HG02885 (cell line): ENCODE measurements at regions not wholly inside any gene's neighbourhood (a gene's known extent, or its start where the extent isn't known, plus 50 kb on each side); places are given as distances from the start of the nearest gene placed in this dataset.

ENCODE experiments used
- ATAC-seq: cut with Tn5 transposase; IDR thresholded peaks from one replicate; pipeline ENCODE4 v1.9.1; 2021; ENCODE audit warnings: mild to moderate bottlenecking; ENCODE audit not compliant: unreplicated experiment, poor library complexity

GRCh38 chr22:34122042-34122441 lies 201.8 kb upstream of the LARGE1 start:
- no peak for ATAC-seq

DNA sequence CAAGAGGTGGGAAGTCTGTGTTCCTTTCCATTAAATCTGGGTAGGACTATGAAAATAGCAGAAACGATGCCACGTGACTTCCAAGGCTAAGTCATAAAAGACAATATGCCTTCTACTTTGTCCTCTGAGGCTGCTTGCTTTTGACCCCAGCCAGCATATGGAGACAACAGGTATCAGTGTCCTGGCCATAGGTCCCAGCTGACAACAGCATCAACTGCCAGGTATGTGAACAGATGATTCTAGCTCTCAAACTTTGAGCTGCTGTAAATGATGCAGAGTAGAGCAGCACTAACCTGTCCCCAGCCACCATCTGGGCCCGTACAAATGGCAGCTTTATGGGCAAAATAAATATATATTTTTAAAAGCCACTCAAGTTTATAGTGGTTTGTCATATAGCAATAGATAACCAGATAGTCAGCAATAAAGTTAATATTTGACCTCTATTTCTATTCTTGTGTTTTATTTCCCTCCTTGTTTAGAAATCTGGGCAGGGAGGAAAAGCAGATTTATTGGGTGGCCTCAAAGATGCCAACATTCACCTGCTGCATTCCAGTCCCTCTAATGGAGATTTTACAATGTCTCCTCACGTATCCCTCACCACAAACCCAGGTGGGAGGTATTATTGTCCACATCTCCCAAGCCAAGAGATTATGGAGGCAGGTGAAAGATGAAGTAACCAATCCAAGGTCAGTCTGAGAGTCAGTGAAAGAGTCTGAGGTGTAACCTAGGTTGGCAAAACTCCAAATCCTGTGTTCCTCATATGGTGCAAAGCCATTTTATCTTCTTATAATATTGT lies 209.6 kb upstream of the LARGE1 start:
- ATAC-seq, result no peak

DNA sequence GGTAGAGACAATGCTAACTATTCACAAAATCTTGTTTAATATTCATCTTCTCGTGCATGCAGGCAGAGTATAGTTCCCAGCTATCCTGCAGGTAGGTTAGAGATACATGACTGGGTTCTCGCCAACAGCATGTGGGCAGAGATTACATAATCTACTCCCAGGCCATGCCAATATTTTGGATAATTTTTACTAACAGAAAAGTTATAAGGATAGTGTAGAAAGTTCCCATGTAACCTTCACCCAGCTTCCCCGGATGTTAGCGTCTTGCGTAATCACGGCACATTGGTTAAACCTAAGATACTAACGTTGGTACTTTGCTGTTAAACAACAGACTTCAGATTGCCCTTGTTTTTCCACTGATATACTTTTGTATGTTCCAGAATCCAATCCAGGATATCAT lies 215.5 kb upstream of the LARGE1 start:
- ATAC-seq, result no peak

- no peak for ATAC-seq
These were observed 229.7 kb upstream of the LARGE1 start for GRCh38 chr22:34150023-34150422.

DNA sequence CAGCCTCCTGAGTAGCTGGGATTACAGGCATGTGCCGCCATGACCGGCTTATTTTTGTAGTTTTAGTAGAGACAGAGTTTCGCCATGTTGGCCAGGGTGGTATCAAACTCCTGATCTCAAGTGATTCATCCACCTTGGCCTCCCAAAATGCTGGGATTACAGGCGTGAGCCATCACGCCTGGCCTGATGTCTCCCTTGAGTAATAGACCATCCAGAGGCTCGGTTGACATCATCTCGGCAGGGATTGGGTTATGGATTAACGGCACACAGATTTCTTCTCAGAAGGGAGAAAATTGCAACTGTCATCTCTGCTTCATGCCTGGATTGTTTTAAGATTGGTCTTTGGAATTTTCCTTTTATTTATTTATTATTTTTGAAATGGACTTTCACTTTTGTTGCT lies 239.2 kb upstream of the LARGE1 start:
- no peak for ATAC-seq

DNA sequence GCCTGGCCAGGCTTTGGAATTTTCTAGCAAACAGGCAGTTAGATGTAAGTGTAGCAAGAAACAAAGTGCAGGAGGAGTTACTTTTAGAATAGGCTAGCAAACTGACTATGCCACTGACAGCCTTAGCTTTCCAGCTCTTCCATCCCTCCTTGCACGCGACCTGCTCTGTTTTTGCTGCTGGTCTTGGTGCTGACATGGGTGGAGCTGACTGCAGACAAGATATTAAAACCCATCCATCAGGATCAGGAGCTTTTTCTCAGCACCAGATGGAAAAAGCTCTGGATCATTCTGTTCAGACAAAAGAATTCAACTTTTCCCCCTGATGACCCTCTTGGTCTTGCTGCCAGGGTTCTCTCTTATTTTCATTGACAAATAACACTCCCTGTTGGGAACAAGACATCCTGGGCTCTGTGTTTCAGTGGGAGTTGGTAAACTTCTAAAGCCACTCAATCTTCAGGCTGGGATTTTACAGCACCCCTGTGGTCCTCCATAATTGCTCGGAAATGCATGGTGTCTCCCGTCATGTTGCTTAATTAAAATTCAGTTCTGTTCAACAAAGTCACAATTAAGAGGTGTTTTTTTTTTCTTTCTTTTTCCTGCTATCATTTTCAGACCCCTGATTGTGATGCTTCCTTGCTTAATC lies 240.0 kb upstream of the LARGE1 start:
- no peak for ATAC-seq

DNA sequence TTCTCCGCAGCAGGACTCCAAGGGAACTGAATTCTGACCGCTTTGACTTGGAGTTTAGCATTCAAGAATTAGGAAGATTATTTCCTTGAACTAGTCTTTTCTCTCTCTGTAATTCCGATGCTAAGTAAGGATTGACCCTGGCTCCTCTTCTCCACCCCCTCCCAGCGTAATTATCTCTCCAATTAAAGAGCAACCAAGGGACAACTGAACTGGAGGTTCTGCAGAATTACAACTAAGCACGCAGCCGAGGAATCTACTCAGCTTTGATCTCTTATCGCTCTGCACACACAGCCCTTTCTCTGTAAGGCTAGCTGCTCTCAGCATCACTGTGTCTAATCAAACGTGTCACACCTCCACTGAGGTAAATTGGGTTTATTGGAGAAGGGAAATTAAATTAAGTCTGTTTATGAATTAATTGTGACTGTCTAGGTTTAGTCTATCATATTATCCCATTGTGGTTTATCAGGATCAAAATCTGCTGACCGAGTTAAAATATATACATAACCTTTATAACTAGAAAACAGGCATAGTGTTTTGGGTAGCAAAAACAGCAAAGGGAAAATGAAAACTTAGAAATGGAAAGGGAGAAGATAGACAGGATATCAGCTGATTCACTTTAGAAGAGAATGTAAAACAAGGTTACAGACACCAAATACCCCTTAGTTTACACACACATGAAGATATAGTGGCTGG lies 241.3 kb upstream of the LARGE1 start:
- no peak for ATAC-seq

DNA sequence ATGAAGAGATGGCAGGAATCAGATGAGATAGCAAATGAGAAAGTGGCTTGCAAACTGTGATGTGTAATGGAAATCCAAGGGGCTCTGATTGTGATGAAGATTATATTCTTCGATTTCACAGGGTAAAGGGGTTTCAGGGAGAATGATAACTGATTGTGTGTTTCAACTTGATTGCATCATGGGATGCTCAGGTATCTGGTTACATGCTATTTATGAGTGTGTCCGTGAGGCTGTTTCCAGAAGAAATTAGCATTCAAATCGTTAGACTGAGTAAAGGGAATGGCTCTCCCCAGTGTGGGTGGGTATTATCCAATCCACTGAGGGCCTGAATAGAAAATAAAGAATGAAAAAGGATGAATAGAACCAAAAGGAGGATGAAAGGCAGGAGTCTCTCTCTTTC lies 278.7 kb upstream of the LARGE1 start:
- ATAC-seq, result no peak

DNA sequence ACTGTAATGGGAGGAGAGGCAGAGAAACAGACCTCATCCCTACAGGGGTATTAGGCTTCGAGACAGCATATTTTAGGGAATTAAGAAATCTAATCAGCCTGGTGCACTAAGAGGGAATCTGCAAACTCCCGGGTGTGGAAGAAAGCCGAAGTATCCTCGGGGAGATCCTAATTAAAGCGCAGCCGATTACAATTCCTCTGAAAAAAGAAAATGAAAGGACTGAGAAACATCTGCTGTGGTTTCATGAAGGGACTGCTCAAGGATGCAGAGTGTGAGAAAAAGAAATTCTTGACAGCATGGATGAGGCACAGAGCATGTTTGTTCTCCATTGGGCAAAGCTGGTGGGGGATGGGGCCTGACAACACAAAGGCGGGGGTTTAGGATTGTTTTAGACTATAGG lies 290.0 kb upstream of the LARGE1 start:
- no peak for ATAC-seq

DNA sequence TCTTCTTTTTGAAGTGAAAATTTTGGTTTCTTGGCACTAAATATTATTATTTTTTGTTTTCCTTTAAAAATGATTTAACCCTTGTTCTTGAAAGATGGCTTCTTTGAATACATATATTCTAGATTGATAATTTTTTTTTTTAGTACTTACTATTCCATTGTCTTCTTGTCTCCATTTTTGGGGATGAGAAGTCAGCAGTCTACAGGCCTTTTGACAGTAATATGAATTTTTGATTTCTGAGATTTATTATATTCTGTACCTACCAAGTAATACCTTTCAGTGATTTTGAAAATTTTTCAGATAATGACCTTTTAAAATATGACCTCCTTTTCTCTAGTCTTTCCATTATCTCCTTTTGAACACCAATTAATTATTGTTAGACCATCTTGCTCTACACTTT lies 294.1 kb upstream of the LARGE1 start:
- no peak for ATAC-seq

DNA sequence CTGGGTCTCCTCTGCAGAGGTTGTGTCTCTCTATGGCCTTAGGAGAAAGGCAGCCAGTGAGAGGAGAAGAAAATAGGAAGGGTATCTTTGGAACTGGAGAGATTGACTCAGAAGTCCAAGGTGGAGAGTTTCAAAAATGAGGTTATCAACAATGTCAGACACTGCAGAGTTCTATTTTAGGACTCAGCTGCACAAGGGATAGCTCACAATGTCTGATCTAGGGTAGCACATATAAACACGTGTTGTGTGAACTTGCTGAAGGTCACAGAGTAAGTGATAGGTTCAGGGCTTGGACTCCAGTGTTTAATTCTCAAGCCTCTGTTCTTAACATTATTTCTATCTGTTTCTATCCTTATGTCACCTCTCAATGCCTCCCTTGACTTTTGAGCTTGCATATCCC lies 305.0 kb upstream of the LARGE1 start:
- no peak for ATAC-seq

GRCh38 chr22:34236527-34236926 lies 316.3 kb upstream of the LARGE1 start:
- no peak for ATAC-seq

DNA sequence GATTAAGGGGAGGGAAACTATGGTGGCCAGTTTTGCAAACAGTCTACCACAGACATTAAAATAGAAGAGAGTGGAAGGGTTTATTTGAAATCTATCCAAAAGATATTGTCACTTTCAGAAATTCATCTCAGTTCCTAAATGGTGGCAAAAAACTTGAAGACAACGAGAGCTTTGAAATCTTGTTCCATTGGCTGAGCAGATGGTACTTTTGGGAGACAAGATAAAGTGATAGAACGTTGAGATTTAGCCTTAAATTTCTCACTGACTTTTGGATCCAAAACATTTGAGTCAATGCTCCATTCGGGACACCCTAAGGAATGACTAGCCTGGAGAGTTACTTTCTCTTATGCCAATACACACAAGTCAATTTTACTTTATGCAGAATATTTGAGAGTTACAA lies 319.1 kb upstream of the LARGE1 start:
- ATAC-seq, result no peak

DNA sequence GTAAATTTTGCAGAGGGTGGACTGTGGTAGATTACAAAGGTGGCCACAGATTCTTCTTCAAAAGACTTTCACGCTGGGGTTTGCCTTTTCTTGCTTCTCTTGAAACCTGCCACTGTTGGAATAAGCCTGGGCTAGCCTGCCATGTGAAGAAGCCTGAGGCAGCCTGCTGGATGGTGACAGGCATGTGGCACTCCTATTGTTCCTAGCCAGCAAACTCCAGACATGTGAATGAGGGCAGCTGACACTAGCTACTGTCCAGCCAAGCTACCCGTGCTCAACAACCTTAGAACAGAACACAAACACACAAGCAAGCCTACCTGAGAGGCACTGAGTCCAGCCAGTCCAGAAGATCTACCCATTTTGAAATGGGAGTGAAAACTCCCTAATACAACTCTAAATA lies 322.7 kb upstream of the LARGE1 start:
- no peak for ATAC-seq

DNA sequence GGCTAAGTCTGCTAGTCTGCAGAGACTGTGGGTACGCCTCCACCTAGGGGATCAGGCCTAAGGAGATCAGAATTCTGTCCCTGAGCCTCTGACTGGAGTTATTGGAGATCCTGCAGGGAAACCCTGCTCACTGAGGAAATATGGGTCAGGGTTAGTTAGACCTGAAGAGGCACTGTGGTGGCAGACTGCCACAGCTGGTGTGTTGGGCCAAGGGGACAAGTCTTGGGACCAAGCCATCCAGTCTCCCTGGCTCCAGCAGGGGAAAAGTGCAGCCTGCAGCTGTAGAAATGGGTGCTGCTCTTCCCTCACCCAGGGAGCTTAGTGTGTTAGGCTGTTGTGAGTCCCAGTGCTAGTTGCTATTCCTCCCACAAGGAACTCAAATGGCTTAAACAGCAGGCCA lies 334.8 kb upstream of the LARGE1 start:
- ATAC-seq, result no peak

DNA sequence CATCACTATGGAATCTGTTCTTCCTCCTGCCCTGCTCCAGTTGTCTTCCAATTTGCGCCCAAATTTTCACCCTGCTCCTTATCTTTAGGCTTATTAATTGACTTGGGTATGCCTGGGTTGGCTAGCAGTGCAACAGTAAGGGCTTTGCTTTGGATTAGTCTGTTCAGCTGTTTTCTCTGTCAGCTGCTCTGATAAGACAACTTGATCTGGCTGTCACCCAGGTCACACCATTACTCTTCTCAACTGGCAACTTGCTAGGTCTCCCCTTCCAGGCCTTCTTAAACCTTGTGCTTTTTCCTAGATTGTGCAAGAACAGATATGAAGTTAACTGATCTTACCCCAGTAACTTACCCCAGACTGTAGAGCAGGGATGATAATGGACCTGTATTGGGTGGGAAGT lies 357.8 kb upstream of the LARGE1 start:
- ATAC-seq, result no peak

- no peak for ATAC-seq
These were observed 361.5 kb upstream of the LARGE1 start for GRCh38 chr22:34281738-34282137.

- no peak for ATAC-seq
These were observed 363.6 kb upstream of the LARGE1 start for GRCh38 chr22:34283844-34284243.

DNA sequence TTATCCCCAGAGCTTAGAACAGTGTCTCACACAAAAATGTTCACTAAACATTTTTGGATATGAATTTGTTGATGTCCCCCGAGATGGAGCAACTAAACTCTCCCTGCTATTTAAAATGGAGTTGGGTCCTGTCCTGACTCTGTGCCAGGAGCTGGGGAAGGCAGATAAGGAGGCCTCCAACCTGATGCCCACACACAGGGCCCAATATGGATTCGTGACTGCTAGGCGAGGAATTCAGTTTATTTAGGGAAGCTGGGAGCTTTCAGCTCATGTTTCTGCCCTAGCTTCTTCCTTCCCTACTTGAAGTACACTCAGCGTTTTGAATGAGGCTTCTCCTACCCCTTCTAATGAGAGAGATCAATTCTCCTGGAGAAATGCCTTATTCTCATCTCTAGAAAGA lies 373.0 kb upstream of the LARGE1 start:
- no peak for ATAC-seq

- no peak for ATAC-seq
These were observed 374.2 kb upstream of the LARGE1 start for GRCh38 chr22:34294476-34294875.

DNA sequence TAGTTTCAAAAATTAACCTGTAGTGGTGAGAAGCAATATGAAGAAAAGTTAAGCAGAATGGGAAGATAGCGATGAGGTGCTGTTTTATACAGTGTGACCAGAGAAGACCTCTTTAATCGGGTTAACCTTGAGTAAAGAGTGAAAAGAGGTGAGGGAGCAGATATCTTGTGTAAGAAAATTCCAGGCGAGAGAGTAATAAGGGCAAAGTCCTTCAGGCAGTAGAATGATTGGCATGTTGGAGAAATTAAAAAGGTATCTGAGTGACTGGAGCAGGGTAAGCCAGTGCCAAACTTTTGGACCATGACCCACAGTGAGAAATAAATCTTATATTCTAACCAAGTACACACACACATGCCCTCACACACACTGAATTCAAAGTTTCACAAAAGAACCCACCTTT lies 374.7 kb upstream of the LARGE1 start:
- no peak for ATAC-seq

- no peak for ATAC-seq
These were observed 376.2 kb upstream of the LARGE1 start for GRCh38 chr22:34296461-34296860.
